GM23338 (cell line): ENCODE measurements at regions not wholly inside any gene's neighbourhood (a gene's known extent, or its start where the extent isn't known, plus 50 kb on each side); places are given as distances from the start of the nearest gene placed in this dataset.

ENCODE experiments used
- ATAC-seq: fragments of 200-7000 bp; cut with Tn5 transposase; 3 replicates; pipeline ENCODE4 v1.9.1; 2020
- DNase-seq: peaks from one replicate; pipeline ENCODE4 v3.0.0-alpha.2; 2015; ENCODE audit warnings: low spot score
- H2AFZ ChIP-seq: fragments of 200-600 bp; sonication (generic); 2 replicates; pipeline ENCODE4 v1.8.0; 2016; ENCODE audit warnings: antibody characterized with exemption, mild to moderate bottlenecking, moderate library complexity
- H3F3A ChIP-seq: fragments of 200-600 bp; sonication (generic); replicated peaks from 2 replicates; pipeline ENCODE4 v1.8.0; 2017; ENCODE audit warnings: antibody characterized with exemption, mixed run types, low read depth
- H3K27ac ChIP-seq: fragments of 200-600 bp; sonication (generic); 2 replicates; pipeline ENCODE4 v1.6.1; 2016; ENCODE audit warnings: low read depth
- H3K27me3 ChIP-seq: fragments of 200-600 bp; sonication (generic); 2 replicates; pipeline ENCODE4 v1.8.0; 2016; ENCODE audit warnings: mild to moderate bottlenecking, mixed run types, moderate library complexity; ENCODE audit not compliant: insufficient read depth
- H3K36me3 ChIP-seq: fragments of 200-600 bp; sonication (generic); 2 replicates; pipeline ENCODE4 v1.8.0; 2016; ENCODE audit warnings: mild to moderate bottlenecking; ENCODE audit not compliant: insufficient read depth
- H3K4me1 ChIP-seq: fragments of 200-600 bp; sonication (generic); 2 replicates; pipeline ENCODE4 v1.8.0; 2016; ENCODE audit warnings: mild to moderate bottlenecking, moderate library complexity; ENCODE audit not compliant: insufficient read depth
- H3K4me2 ChIP-seq: fragments of 200-600 bp; sonication (generic); 2 replicates; pipeline ENCODE4 v1.7.1; 2017; ENCODE audit warnings: mixed run types
- H3K4me3 ChIP-seq: fragments of 200-600 bp; sonication (generic); 2 replicates; pipeline ENCODE4 v1.6.1; 2016; ENCODE audit warnings: mixed run types
- H3K79me2 ChIP-seq: fragments of 200-600 bp; sonication (generic); replicated peaks from 2 replicates; pipeline ENCODE4 v1.8.0; 2017; ENCODE audit warnings: mild to moderate bottlenecking; ENCODE audit not compliant: insufficient read depth
- H3K9me2 ChIP-seq: fragments of 200-600 bp; sonication (generic); 2 replicates; pipeline ENCODE4 v1.8.0; 2017; ENCODE audit not compliant: insufficient read depth
- H4K20me1 ChIP-seq: fragments of 200-600 bp; sonication (generic); replicated peaks from 2 replicates; pipeline ENCODE4 v1.8.0; 2017; ENCODE audit warnings: mild to moderate bottlenecking; ENCODE audit not compliant: insufficient read depth
- H3K27ac Mint-ChIP-seq: 2 replicates; pipeline ENCODE4 v1.8.0; 2020; ENCODE audit warnings: inconsistent platforms, mild to moderate bottlenecking, moderate library complexity, mixed read lengths
- H3K27me3 Mint-ChIP-seq: 3 replicates; pipeline ENCODE4 v1.8.0; 2022; ENCODE audit warnings: low read depth, mild to moderate bottlenecking, moderate library complexity, mixed read lengths, inconsistent platforms; ENCODE audit not compliant: insufficient read depth, poor library complexity
- H3K36me3 Mint-ChIP-seq: 3 replicates; pipeline ENCODE4 v1.8.0; 2021; ENCODE audit warnings: low read depth, mild to moderate bottlenecking, inconsistent platforms, moderate library complexity, mixed read lengths
- H3K4me1 Mint-ChIP-seq: 3 replicates; pipeline ENCODE4 v1.8.0; 2020; ENCODE audit warnings: mild to moderate bottlenecking, inconsistent platforms, mixed read lengths
- H3K4me3 Mint-ChIP-seq: 3 replicates; pipeline ENCODE4 v1.8.0; 2021; ENCODE audit warnings: moderate library complexity, mild to moderate bottlenecking, inconsistent platforms, mixed read lengths
- H3K9me3 Mint-ChIP-seq: 3 replicates; pipeline ENCODE4 v1.8.0; 2020; ENCODE audit warnings: moderate library complexity, mild to moderate bottlenecking, inconsistent platforms, mixed read lengths
- CREB1 ChIP-seq: fragments of 250-450 bp; sonication (Bioruptor Pico); IDR thresholded peaks from 2 replicates; pipeline ENCODE4 v1.5.0; 2020; ENCODE audit warnings: low read depth, mild to moderate bottlenecking, moderate library complexity
- CTCF ChIP-seq, 2 experiments: fragments of 200-600 bp in 1 of 2; sonication (generic) in 1 of 2; conservative IDR thresholded peaks; 2 replicates each; pipeline versions ENCODE4 v1.5.1 to v1.6.1; 2016 to 2017; ENCODE audit warnings: antibody characterized with exemption in 2 of 2, low read depth in 2 of 2, mild to moderate bottlenecking in 2 of 2, moderate library complexity in 1 of 2
- ETS1 ChIP-seq: IDR thresholded peaks from 2 replicates; pipeline ENCODE4 v1.6.1; 2016; ENCODE audit warnings: antibody characterized with exemption
- EZH2 ChIP-seq: fragments of 200-600 bp; sonication (generic); IDR thresholded peaks from one replicate; pipeline ENCODE4 v1.8.0; 2017; ENCODE audit warnings: antibody characterized with exemption, mild to moderate bottlenecking, low read depth; ENCODE audit not compliant: unreplicated experiment
- EZH2phosphoT487 ChIP-seq: fragments of 200-600 bp; sonication (generic); IDR thresholded peaks from one replicate; pipeline ENCODE4 v1.8.1; 2018; ENCODE audit warnings: antibody characterized with exemption; ENCODE audit not compliant: unreplicated experiment
- JUNB ChIP-seq: IDR thresholded peaks from one replicate; pipeline ENCODE4 v1.6.1; 2016; ENCODE audit warnings: antibody characterized with exemption; ENCODE audit not compliant: unreplicated experiment
- NANOG ChIP-seq: IDR thresholded peaks from 2 replicates; pipeline ENCODE4 v1.6.1; 2016; ENCODE audit warnings: antibody characterized with exemption, borderline replicate concordance
- REST ChIP-seq: IDR thresholded peaks from one replicate; pipeline ENCODE4 v1.6.1; 2018; ENCODE audit warnings: antibody characterized with exemption; ENCODE audit not compliant: unreplicated experiment
- ZNF114 ChIP-seq: fragments of 250-450 bp; sonication (Bioruptor Pico); IDR thresholded peaks from 2 replicates; pipeline ENCODE4 v1.5.0; 2020; ENCODE audit warnings: mild to moderate bottlenecking, moderate library complexity

GRCh38 chr10:83127942-83128575 lies 1011.2 kb upstream of the GHITM start:
- H3K27me3 Mint-ChIP-seq = peaks cover 3% of the 10 kb centered on the region
- H4K20me1 ChIP-seq = no peaks in the 10 kb centered on the region

GRCh38 chr10:83140811-83141210 lies 998.5 kb upstream of the GHITM start:
- no peaks in the 10 kb centered on the region for H3K9me2 ChIP-seq
- no peak overlapping the region for H3K27ac Mint-ChIP-seq

More at GRCh38 chr10:83127942-83128575, 1011.2 kb upstream of the GHITM start:
- H3K4me1 ChIP-seq = no peaks in the 10 kb centered on the region
- ATAC-seq (no peak), DNase-seq (no peak)
- peaks cover 8% of the 10 kb centered on the region for H3K9me2 ChIP-seq
- Mint-ChIP-seq H3K27ac (no peak overlapping the region), H3K4me3 (no peak overlapping the region), H3K4me1 (no peaks in the 10 kb centered on the region), H3K36me3 (no peaks in the 10 kb centered on the region), H3K9me3 (peaks cover 4% of the 10 kb centered on the region; the same call in 1 of the 3 replicates)
- H3F3A ChIP-seq = no peaks in the 10 kb centered on the region
- no peaks in the 10 kb centered on the region for H3K36me3 ChIP-seq
- peak overlapping the region; percentile 63; the same call in 1 of the 2 replicates for H2AFZ ChIP-seq
- no peaks in the 10 kb centered on the region for H3K27me3 ChIP-seq
- no peak overlapping the region for H3K4me2 ChIP-seq
- H3K79me2 ChIP-seq = no peaks in the 10 kb centered on the region
- no peak overlapping the region for H3K4me3 ChIP-seq
- no peak for TF ChIP-seq JUNB
- H3K27ac ChIP-seq = no peak overlapping the region

More at GRCh38 chr10:83140811-83141210, 998.5 kb upstream of the GHITM start:
- H3F3A ChIP-seq = no peaks in the 10 kb centered on the region
- TF ChIP-seq CTCF (conservative IDR thresholded peaks at IDR 0.05; ENCODE audit: low read depth in 2 of 2) (no peak), EZH2 (no peak), CREB1 (CRISPR knock-in tag) (no peak), EZH2phosphoT487 (no peak), ZNF114 (CRISPR knock-in tag) (no peak), REST (no peak), ETS1 (no peak), NANOG (no peak)
- H3K4me3 ChIP-seq = no peak overlapping the region
- Mint-ChIP-seq H3K4me3 (no peak overlapping the region), H3K4me1 (no peaks in the 10 kb centered on the region), H3K9me3 (no peaks in the 10 kb centered on the region), H3K27me3 (no peaks in the 10 kb centered on the region), H3K36me3 (no peaks in the 10 kb centered on the region)
- H4K20me1 ChIP-seq = no peaks in the 10 kb centered on the region
- H3K27me3 ChIP-seq = no peaks in the 10 kb centered on the region
- ATAC-seq (no peak), DNase-seq (no peak)
- H3K36me3 ChIP-seq = no peaks in the 10 kb centered on the region
- no peak overlapping the region for H3K4me2 ChIP-seq
- no peaks in the 10 kb centered on the region for H3K4me1 ChIP-seq
- H3K79me2 ChIP-seq = no peaks in the 10 kb centered on the region
- H3K27ac ChIP-seq = no peak overlapping the region
- peak overlapping the region; percentile 63; the same call in 1 of the 2 replicates for H2AFZ ChIP-seq
